Embryonic facial prominence (tissue), 1 donor: ENCODE measurements at regions not wholly inside any gene's neighbourhood (a gene's known extent, or its start where the extent isn't known, plus 50 kb on each side); places are given as distances from the start of the nearest gene placed in this dataset.

Experiments used
- DNase-seq: peaks from one replicate; pipeline ENCODE4 v3.0.0-alpha.2; 2016; ENCODE audit errors: extremely low spot score

GRCh38 chr16:79758615-79759346 is 158.2 kb upstream of the MAF start:
- DNase-seq = no peak

- no peak for DNase-seq
Observed at GRCh38 chr16:79757968-79758367, 157.4 kb upstream of the MAF start.

- no peak for DNase-seq
Observed at GRCh38 chr16:79757163-79757562, 156.6 kb upstream of the MAF start.

GRCh38 chr16:79756571-79756970 is 156.0 kb upstream of the MAF start:
- no peak for DNase-seq

GRCh38 chr16:79754501-79754900 is 154.0 kb upstream of the MAF start:
- no peak for DNase-seq

GRCh38 chr16:79754081-79754480 is 153.5 kb upstream of the MAF start:
- no peak for DNase-seq

- no peak for DNase-seq
Observed at GRCh38 chr16:79753286-79753685, 152.7 kb upstream of the MAF start.

- no peak for DNase-seq
Observed at GRCh38 chr16:79752396-79752795, 151.9 kb upstream of the MAF start.

- no peak for DNase-seq
Observed at GRCh38 chr16:79751471-79752184, 151.1 kb upstream of the MAF start.

- DNase-seq = no peak
Observed at GRCh38 chr16:79750311-79750710, 149.8 kb upstream of the MAF start.

- DNase-seq = no peak
Observed at GRCh38 chr16:79748629-79749028, 148.1 kb upstream of the MAF start.

- DNase-seq = no peak
Observed at GRCh38 chr16:79747688-79748087, 147.2 kb upstream of the MAF start.

GRCh38 chr16:79740252-79740651 is 139.7 kb upstream of the MAF start:
- DNase-seq = no peak

- no peak for DNase-seq
Observed at GRCh38 chr16:79735271-79735670, 134.7 kb upstream of the MAF start.

GRCh38 chr16:79734721-79735120 is 134.2 kb upstream of the MAF start:
- no peak for DNase-seq

GRCh38 chr16:79728923-79729240 is 128.3 kb upstream of the MAF start:
- DNase-seq = no peak

GRCh38 chr16:79728048-79728922 is 127.7 kb upstream of the MAF start:
- no peak for DNase-seq

- DNase-seq = no peak
Observed at GRCh38 chr16:79726902-79727301, 126.4 kb upstream of the MAF start.

GRCh38 chr16:79725051-79725450 is 124.5 kb upstream of the MAF start:
- DNase-seq = no peak

- no peak for DNase-seq
Observed at GRCh38 chr16:79723583-79724168, 123.1 kb upstream of the MAF start.

GRCh38 chr16:79721270-79721669 is 120.7 kb upstream of the MAF start:
- no peak for DNase-seq
